Adrenal gland (tissue), 5 donors: ENCODE measurements at regions not wholly inside any gene's neighbourhood (a gene's known extent, or its start where the extent isn't known, plus 50 kb on each side); places are given as distances from the start of the nearest gene placed in this dataset.

Experiments used
- POLR2A ChIP-seq, 2 donors: fragments of 450-650 bp; IDR thresholded peaks; one replicate each; pipeline ENCODE4 v1.6.1; 2017; ENCODE audit warnings: antibody characterized with exemption in 2 of 2, mild to moderate bottlenecking in 2 of 2, moderate library complexity in 1 of 2
- TF ChIP-seq, protein P1 (sequence below), 6 experiments: fragments of 450-650 bp in 4 of 6; fragments of 200-600 bp in 2 of 6; sonication (generic) in 1 of 6; IDR thresholded peaks; 1 replicate in 5 of 6; 2 replicates in 1 of 6; pipeline versions ENCODE4 v1.5.1 to v1.8.0; 2016 to 2021; ENCODE audit warnings: antibody characterized with exemption in 6 of 6, mild to moderate bottlenecking in 2 of 6, moderate library complexity in 1 of 6
- donor health status: DM: no; HTN: no; CAD: no.

DNA sequence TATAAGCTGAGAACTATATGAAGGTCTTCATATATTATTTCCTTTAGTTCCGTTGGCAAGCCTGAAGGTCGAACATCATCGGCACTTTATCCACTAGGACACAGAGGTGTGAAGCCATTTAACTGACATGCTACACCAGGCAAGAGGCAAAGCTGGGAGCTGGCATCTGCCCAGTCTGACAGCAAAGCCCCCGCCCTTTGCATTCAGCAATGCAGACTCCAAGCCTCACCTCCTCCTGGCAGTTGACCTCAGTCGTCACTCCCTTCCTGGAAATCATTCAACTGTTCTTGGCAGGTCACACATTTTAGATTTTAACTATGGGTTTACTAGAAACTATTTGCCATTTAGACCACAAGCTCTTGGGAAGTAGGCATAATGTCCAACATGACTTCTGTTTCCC is 135.8 kb upstream of the FRG1 start:
- TF ChIP-seq, protein P1, sequence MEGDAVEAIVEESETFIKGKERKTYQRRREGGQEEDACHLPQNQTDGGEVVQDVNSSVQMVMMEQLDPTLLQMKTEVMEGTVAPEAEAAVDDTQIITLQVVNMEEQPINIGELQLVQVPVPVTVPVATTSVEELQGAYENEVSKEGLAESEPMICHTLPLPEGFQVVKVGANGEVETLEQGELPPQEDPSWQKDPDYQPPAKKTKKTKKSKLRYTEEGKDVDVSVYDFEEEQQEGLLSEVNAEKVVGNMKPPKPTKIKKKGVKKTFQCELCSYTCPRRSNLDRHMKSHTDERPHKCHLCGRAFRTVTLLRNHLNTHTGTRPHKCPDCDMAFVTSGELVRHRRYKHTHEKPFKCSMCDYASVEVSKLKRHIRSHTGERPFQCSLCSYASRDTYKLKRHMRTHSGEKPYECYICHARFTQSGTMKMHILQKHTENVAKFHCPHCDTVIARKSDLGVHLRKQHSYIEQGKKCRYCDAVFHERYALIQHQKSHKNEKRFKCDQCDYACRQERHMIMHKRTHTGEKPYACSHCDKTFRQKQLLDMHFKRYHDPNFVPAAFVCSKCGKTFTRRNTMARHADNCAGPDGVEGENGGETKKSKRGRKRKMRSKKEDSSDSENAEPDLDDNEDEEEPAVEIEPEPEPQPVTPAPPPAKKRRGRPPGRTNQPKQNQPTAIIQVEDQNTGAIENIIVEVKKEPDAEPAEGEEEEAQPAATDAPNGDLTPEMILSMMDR (IDR thresholded peaks at IDR 0.05) = no peak
- no peak for TF ChIP-seq POLR2A (IDR thresholded peaks at IDR 0.05)
